Fibroblast of villous mesenchyme (primary cell): ENCODE measurements at regions not wholly inside any gene's neighbourhood (a gene's known extent, or its start where the extent isn't known, plus 50 kb on each side); places are given as distances from the start of the nearest gene placed in this dataset.

ENCODE experiments used
- DNase-seq: peaks from one replicate; pipeline ENCODE4 v3.0.0-alpha.2; 2010; ENCODE audit warnings: low read depth
- H3K4me3 ChIP-seq: 2 replicates; pipeline ENCODE4 v1.5.1; 2011; ENCODE audit warnings: low read depth, mild to moderate bottlenecking, low read length
- TF ChIP-seq, protein P1 (sequence below): IDR thresholded peaks from 2 replicates; pipeline ENCODE4 v1.5.1; 2012; ENCODE audit warnings: low read depth, mild to moderate bottlenecking, low read length; ENCODE audit not compliant: insufficient read depth

DNA sequence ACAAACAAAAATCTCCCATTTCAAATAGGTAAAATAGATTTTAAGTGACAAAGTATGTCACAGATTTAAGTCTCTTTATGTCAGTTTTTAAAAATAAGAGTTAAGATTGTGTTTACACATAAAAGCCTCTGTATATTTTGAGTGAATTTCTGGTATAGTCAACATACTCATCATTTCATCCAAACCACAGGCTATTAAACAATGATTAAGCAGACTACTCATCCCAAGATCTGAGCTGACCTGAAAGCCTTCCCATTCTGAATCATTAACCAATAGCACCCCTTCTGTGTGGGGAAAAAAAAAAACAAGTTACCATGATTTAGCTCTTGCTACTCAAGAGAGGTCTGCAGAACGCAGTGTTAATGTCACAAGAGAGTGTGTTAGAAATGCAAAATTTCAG lies 284.4 kb upstream of the NBEA start:
- peak; percentile 42 for DNase-seq
- TF ChIP-seq, protein P1, sequence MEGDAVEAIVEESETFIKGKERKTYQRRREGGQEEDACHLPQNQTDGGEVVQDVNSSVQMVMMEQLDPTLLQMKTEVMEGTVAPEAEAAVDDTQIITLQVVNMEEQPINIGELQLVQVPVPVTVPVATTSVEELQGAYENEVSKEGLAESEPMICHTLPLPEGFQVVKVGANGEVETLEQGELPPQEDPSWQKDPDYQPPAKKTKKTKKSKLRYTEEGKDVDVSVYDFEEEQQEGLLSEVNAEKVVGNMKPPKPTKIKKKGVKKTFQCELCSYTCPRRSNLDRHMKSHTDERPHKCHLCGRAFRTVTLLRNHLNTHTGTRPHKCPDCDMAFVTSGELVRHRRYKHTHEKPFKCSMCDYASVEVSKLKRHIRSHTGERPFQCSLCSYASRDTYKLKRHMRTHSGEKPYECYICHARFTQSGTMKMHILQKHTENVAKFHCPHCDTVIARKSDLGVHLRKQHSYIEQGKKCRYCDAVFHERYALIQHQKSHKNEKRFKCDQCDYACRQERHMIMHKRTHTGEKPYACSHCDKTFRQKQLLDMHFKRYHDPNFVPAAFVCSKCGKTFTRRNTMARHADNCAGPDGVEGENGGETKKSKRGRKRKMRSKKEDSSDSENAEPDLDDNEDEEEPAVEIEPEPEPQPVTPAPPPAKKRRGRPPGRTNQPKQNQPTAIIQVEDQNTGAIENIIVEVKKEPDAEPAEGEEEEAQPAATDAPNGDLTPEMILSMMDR: no peak
- no peak overlapping the region for H3K4me3 ChIP-seq

DNA sequence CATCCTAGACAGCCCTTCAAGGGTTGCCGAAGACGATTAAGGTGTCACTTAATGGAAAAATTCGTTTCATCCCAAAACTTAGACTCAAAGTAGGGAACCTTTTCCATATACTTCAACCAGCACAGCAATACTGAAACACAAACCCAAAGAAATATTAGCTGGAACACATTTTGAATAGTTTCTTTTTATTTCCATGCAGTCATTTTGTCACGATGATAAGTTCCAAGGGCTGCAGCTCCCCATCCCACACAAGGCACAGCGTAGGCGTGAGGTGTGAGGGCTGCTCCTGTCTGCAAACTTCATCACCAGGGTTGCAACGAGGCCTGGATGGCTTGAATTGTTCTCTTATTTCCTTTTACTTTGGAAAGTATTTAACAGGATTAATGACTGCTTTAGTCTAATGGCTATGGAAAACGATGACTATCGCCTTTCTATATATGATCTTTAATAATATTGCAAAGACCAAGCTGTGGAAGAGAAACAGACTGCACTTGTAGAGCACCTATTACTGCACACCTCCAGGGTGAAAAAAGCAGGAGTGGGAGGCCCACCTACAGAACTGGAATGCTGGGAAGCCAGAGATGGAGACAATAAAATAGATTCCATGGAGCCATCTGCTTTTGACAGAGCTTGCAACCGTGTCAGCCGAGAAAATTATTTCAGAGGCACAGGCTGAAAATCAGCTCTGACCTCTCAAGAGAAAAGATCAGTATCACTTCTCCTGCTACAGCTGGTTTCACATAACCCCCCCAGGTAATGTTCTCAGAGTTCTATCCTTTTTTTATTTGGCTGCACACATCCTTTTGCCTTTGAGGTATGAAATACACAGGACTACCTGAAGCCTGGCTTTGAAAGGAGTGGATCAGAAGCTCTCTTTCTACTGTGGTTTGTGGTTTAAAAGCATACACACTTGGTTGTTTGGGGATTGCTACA lies 274.5 kb upstream of the NBEA start:
- TF ChIP-seq, protein P1: no peak

DNA sequence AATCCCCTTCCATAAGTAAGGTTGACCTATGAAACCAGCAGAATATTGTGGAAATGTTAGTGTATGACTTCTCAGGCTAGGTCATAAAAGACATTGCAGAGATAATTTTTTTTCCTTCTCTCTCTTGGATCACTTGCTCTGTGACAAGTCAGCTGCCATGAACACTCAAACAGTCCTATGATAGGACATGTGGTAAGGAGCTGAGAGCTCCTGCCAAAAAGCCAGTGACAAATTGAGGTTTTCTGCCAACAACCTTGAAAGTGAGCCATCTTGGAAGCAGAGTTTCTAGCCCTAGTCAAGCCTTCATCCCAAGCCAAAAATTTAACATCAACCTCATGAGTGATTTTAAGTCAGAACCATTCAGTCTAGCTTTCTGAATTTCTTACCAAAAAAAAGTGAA lies 270.9 kb upstream of the NBEA start:
- H3K4me3 ChIP-seq: no peak overlapping the region
- DNase-seq: no peak
- TF ChIP-seq, protein P1: no peak

More for the DNA sequence above, 274.5 kb upstream of the NBEA start:
- DNase-seq: no peak
- no peak overlapping the region for H3K4me3 ChIP-seq

DNA sequence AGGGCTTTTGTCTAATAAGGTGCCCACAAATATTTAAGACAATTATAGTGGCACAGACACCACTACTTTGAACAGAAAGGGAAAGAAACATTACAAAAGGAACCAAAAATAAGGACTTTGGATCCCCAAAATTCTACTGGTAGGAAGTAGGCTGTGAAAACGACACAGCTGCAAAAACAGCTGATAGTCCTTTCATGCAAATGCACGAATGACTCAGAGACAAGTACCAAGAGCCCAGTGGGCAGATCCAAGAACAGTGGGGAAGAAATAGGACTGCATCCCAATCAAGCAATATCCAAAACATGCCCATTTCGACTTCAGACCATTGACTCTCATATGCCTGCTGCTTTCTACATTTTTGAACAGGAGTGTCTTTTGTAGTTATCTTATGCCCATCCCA lies 269.4 kb upstream of the NBEA start:
- DNase-seq: no peak

DNA sequence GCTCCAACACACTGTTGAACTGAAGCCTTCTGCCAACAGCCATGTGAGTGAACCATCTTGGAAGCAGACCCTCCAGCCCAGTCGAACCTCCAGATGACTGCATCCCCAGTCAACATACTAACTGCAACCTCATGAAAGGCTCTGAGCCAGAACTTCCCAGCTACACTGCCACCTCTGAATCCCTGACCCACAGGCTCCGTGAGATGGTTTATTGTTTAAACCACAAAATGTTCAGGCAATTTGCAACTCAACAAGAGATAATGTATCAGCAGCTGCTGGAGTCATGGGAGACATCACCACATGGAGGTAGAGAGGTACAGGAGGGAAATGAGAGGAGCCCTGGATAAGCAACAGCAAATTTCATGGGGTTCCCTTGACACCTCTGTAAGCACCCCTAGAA lies 266.4 kb upstream of the NBEA start:
- TF ChIP-seq, protein P1: no peak
- DNase-seq: peak; percentile 3
- no peak overlapping the region for H3K4me3 ChIP-seq

More for the DNA sequence above, 269.4 kb upstream of the NBEA start:
- TF ChIP-seq, protein P1: no peak
- H3K4me3 ChIP-seq: no peak overlapping the region

DNA sequence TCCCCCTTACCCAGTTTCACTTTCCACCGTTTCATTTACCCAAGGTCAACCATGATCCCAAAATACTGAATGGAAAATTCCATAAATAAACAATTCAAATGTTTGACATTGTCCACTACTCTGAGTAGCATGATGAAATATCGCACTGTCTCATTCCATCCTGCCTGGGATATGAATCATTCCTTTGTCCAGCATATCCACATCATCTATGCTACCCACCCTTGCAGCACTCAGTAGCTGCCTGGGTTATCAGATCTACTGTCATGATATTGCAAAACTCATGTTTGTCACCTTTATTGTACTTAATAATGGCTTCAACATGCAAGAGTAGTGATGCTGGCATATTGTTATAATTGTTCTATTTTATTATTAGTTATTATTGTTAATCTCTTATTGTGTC lies 263.9 kb upstream of the NBEA start:
- TF ChIP-seq, protein P1: no peak
- H3K4me3 ChIP-seq: no peak overlapping the region
- DNase-seq: peak; percentile 8
